COLO668 (cell line): ENCODE measurements at regions not wholly inside any gene's neighbourhood (a gene's known extent, or its start where the extent isn't known, plus 50 kb on each side); places are given as distances from the start of the nearest gene placed in this dataset.
"Not testable (repeated sequence)": the region's sequence is repeated elsewhere in the genome, so short reads cannot be mapped to it uniquely, and the experiment has no call there.

Experiments used
- DNase-seq: peaks from one replicate; lab custom pipeline; 2025; ENCODE audit not compliant: unreplicated experiment; lab: John Stamatoyannopoulos, UW

GRCh38 chr6:168862346-168862980, 391.2 kb downstream of the THBS2 start:
- DNase-seq = no peak

- no peak for DNase-seq
Observed at GRCh38 chr6:168860987-168861386, 392.7 kb downstream of the THBS2 start.

DNA sequence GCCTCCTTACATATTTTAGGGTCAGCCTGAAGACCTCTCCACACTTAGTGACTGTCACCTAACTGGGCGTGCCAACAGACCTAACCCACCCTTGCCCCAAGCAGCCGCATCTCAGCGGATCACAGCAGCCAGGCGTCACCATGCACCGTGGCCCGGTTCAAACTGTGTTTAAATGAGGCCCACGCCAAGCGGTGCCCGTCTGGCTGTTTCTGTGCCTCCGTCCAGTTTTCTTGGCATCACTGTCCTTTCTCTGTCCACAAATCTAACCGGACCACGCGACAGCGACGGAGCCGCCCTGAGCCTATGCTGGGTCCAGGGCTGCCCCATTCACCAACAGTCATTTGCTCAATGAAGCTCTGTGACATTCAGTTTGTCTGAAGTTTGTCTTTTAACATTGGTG, 393.3 kb downstream of the THBS2 start:
- no peak for DNase-seq

GRCh38 chr6:168858926-168859325, 394.7 kb downstream of the THBS2 start:
- no peak for DNase-seq

DNA sequence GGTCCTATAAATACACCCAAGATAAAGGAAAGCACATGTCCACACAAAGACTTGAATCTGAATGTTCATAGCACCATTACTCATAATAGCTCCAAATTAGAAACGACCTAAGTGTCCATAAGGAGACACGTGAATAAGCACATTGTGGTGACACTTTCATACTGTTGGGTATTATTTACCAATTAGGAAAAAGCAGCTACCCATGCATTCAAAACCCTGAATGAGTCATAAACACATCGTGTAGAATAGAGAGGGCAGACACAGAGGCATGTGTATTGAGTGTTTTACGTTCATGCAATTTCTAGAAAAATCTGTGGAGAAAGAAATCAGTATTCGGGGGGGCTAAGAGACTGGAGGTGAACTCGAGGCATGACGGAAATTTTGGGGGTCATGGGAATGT, 396.7 kb downstream of the THBS2 start:
- DNase-seq = no peak

DNA sequence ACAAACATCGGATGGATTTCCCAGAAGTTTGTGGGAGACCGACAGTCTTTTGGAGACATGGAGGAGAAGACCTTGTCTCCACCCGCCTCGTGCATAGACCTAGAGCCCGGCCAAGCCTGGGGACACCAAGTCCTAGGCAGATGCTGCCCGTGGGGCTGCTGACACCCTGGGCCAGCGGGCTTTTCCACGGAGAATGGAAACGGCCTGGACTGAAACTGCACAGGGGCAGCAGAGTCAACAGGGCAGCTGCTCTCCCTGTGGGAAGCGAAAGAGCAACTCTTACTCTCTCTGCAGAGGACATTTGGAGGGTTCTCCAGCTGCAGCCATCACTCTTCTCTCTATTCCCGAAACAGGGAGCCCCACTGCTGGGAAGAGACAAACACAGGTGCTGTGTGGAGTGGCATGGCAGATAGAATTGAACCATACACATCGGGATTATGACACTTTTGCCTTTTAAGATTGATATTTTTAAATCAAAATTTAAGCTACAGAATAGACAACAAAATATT, 401.2 kb downstream of the THBS2 start:
- DNase-seq = peak; percentile 25

GRCh38 chr6:168851460-168852375, 401.9 kb downstream of the THBS2 start:
- DNase-seq = no peak

GRCh38 chr6:168850027-168850736, 403.5 kb downstream of the THBS2 start:
- DNase-seq = not testable (repeated sequence)

GRCh38 chr6:168849459-168849858, 404.2 kb downstream of the THBS2 start:
- no peak for DNase-seq

- DNase-seq = no peak
Observed at GRCh38 chr6:168848797-168849196, 404.8 kb downstream of the THBS2 start.

DNA sequence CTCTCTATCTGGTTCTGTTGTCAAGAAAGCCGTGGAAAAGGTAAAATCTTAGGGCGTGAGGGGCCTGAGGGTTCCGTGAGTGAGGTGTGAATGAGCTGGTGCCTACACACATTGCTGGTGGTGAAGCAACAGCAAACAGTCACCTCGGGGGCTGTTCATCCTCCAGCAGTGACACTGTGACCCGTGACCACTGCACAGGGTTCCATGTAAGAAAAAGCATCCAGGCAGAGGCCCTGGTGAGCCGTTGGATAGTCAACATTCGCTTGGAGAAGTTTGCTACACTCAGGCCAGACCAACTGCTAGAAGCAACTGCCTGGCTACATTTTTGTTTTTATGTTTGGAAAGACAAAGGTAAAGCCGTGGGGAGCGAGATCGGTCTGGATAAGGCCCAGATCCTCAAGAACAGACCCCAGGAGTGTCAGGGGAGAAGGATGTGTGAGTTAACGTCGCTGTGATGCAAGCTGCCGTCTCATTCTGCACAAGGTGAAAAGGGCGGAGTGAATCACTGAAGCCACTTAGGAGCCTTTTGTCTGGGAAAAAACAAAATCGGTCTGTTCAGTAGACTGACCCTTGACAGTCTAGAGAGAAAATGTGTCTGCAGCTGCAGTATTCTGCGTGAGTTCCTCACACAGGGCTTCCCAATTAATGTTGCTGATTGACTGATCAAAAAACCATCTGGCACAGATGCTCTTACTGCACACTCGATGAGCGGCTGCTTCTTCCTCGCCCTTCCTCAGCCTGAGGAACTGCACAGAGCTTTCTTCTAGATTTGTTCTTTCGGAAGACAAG, 404.0 kb downstream of the SMOC2 start:
- no peak for DNase-seq

DNA sequence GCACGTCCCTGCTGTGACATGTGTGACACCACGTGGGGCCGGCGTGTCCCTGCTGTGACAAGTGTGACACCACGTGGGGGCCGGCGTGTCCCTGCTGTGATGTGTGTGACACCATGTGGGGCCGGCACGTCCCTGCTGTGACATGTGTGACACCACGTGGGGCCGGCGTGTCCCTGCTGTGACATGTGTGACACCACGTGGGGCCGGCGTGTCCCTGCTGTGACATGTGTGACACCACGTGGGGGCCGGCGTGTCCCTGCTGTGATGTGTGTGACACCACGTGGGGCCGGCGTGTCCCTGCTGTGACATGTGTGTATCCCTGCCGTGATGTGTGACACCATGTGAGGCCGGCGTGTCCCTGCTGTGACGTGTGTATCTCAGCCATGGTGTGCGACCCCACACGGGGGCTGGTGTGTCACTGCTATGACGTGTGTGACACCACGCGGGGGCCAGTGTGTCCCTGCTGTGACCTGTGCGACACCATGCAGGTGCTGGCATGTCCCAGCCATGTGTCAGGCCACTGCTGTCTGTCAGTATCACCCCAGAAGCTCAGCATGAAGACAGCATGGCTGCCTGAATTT, 401.7 kb downstream of the SMOC2 start:
- DNase-seq = not testable (repeated sequence)

DNA sequence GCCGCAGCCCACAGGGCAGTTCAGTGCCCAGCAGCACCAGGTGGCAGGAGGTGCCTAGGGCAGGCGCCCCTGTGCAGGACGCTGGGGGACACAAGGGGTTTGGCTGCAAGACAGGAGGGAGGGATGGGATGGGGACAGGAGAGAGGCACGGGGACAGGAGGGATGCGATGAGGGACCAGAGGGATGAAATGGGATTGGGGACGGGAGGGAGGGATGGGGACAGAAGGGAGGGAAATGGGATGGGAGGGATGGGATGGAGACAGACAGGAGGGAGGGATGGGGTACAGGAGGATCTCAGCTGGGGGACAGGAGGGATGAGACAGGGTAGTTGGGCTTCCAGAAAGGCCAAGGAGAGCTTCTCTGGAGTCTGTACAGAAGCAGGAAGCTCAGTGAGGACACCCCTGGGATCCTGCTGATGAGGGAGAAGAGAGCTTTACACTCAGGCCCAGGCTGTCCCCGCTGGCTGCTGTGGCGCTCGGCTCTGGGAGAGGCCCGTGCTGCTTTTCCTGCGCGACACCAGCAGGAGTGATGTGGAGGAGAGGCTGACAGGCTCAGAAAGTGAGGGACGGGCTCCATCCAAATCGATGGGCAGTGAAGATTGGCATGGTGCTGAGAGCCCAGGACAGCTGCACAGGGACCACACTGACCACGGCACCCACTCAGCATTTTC, 400.8 kb downstream of the SMOC2 start:
- no peak for DNase-seq

- not testable (repeated sequence) for DNase-seq
Observed at GRCh38 chr6:168840932-168841331, 399.9 kb downstream of the SMOC2 start.

GRCh38 chr6:168840299-168840698, 399.3 kb downstream of the SMOC2 start:
- not testable (repeated sequence) for DNase-seq

- DNase-seq = peak; percentile 81
Observed at GRCh38 chr6:168838037-168838399, 397.0 kb downstream of the SMOC2 start.

DNA sequence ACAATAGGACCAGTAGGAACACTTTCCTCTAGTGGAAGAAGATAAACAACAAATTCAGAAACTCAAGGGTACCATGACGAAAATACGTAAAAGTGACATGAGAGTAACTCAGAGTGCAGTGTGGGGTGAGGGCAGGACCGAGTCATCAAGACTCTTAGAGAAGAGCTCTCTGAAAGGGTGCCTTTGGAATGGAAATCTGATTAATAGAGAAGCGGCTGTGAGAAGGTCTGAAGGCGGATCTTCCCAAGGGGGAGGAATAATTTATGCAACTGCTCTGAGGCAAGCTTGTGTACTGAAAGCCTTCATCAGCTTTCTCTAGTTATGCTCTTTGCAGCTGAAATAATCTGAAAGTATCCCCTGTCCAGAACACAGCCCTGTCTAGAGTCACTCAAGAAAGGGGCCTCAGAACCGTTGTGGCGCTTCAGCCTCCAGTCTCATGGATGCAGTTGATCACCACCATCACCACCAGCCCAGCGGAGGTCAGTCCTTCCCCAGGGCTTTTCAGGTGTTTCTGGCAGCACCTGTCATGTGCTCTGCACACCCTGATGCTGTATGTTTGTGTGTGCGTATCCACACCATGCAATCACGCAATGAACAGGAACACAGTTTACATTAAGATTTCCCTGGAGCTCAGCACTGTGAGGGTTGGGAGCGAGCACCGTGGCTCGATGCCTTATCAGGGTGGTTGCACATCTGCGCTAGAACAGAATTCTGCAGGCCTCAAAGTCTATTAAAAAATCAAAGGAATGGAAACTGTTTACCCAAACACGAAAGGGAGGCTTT, 396.5 kb downstream of the SMOC2 start:
- peak; percentile 65 for DNase-seq

DNA sequence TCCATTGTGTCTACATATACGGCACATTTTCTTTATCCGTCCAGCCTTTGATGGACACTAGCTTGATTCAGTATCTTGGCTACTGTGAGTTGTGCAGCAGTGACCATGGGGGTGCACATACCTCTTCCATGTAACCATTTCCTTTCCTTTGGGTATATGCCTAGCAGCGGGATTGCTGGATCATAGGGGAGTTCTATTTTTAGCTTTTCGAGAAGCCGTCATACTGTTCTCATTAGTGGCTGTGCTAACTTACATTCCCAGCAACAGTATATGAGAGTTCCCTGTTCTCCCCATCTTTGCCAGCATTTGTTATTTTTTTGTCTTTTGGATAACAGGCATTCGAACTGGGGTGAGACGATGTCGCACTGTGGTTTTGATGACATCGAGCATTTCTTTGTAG, 395.0 kb downstream of the SMOC2 start:
- no peak for DNase-seq

- peak; percentile 9 for DNase-seq
Observed at GRCh38 chr6:168834801-168835200, 393.8 kb downstream of the SMOC2 start.
